GM12872 (cell line): ENCODE measurements at regions not wholly inside any gene's neighbourhood (a gene's known extent, or its start where the extent isn't known, plus 50 kb on each side); places are given as distances from the start of the nearest gene placed in this dataset.
A peak's percentile ranks its signal among the peaks of the same experiment; 100 is the strongest.

Source experiments
- CTCF ChIP-seq: IDR thresholded peaks from 3 replicates; pipeline ENCODE4 v1.5.1; 2011; ENCODE audit warnings: low read depth, mild to moderate bottlenecking, low read length, moderate library complexity; ENCODE audit not compliant: insufficient read depth

GRCh38 chr10:98332623-98333269 lies 64.8 kb upstream of the LOXL4 start:
- no peak for TF ChIP-seq CTCF

- peak; percentile 62 for TF ChIP-seq CTCF
Measured at GRCh38 chr10:98331885-98332284, 63.9 kb upstream of the LOXL4 start.

GRCh38 chr10:98330987-98331386 lies 63.0 kb upstream of the LOXL4 start:
- no peak for TF ChIP-seq CTCF

- TF ChIP-seq CTCF, result no peak
Measured at GRCh38 chr10:98328640-98329039, 60.6 kb upstream of the LOXL4 start.

- TF ChIP-seq CTCF, result no peak
Measured at GRCh38 chr10:98328163-98328562, 60.2 kb upstream of the LOXL4 start.

- no peak for TF ChIP-seq CTCF
Measured at GRCh38 chr10:98326621-98327027, 58.6 kb upstream of the LOXL4 start.

GRCh38 chr10:98323221-98324164 lies 55.5 kb upstream of the LOXL4 start:
- no peak for TF ChIP-seq CTCF
